Fibroblast of peridontal ligament (primary cell): ENCODE measurements at regions not wholly inside any gene's neighbourhood (a gene's known extent, or its start where the extent isn't known, plus 50 kb on each side); places are given as distances from the start of the nearest gene placed in this dataset.
"Not testable (repeated sequence)": the region's sequence is repeated elsewhere in the genome, so short reads cannot be mapped to it uniquely, and the experiment has no call there.

ENCODE experiments used
- DNase-seq: peaks from one replicate; pipeline ENCODE4 v3.0.0-alpha.2; 2010; ENCODE audit errors: extremely low read depth

DNA sequence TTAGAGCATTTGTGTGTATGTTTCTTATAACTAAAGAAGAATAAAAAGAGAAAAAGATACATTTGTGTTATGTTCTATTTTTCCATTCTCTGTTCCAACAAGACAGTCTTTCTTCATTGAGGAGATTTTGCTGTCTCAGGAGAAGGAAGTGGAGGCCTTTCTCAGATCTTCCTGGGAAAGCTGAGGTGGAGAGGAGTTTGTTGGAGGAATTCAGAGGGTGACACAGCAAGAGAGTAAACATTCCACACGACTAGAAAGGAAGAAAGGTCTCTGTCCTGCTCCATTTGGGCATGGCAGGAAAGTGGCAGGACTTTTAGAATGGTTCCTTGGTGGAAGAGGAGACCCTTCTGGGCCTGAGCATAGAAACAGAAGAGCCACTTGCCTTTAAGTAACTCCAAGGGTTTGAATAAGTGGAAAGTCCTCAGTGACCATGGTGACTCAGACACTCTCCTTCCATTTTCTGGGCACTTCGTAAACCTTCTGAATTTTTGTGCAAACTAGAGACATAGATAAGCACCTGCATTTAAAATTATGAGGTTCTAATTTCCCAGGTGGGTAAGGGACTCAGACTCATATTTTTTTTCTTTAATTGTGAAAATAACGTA is 52.3 kb upstream of the COL5A2 start:
- DNase-seq = no peak

- peak; percentile 25 for DNase-seq
Measured at GRCh38 chr2:189232759-189233406, 53.3 kb upstream of the COL5A2 start.

- DNase-seq = peak; percentile 70
Measured at GRCh38 chr2:189233527-189233926, 54.0 kb upstream of the COL5A2 start.

DNA sequence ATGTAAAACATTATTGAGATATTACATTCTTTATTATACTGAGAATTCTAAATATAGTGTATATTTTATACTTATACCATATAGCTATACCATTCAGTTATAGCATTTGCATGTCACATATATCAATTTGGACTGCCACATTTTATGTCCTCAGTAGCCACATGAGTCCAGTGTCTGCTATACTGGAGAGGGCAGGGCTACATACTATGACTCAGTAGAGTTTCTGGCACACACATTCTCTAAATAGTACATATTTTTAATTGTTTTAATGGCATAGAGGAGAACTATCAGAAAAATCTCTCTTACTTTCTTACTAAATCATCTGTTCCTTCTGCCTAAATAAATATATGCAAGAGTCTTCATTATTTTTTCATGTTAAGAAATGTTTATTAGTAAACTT is 55.4 kb upstream of the COL5A2 start:
- DNase-seq = peak; percentile 21

DNA sequence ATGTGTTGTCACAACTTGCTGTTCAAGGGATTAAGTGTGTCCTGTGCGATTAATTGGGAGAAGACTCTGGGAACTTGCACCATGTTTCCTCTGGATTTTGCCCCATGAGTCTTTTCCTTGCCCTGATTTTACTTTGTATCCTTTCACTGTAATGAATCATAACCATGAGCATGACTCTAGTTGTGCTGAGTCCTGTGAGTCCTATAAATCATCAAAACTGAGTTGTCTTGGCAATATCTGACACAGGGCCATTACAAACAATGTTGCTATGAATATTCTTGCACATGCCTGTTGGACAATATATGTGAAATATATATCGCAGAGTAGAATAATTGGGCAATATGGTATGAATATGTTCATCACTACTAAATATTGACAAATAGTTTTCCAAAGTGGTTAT is 56.5 kb upstream of the COL5A2 start:
- peak; percentile 64 for DNase-seq

DNA sequence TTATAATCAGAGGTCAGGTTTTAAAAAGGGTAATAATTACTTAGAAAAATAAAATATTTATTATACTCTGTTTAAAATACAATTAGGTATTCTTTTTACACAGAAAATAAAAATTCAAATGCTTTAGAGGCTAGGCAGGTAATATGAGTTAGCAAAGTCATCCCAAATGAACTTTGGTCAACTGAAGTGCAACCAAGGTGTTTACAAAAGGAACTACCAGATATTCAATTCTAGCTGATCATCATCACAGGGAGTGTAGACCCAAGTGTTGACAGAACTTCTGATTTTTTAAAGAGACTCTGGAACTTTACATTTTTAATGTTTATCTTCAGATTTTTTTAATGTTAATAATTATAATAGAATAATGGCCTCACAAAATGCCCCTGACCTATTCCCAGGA is 59.3 kb upstream of the COL5A2 start:
- no peak for DNase-seq

GRCh38 chr2:189243843-189244242 is 64.3 kb upstream of the COL5A2 start:
- DNase-seq = not testable (repeated sequence)

DNA sequence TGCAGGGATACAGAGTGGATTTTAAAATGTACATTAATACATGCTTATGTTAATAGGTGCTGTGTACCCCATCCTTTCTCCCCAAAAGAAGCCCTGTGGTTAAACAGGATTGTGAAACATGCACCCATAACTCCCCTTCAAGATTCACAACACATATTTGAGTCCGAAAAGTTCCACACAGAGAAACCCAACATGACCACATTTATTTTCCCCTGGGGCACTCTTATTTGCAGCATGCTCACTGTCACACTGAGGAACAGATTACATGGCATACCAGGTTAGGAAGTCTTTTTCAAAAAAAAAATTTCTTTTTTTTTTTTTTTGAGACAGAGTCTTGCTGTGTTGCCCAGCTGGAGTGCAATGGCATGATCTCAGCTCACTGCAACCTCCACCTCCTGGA is 67.7 kb upstream of the COL5A2 start:
- no peak for DNase-seq

GRCh38 chr2:189248141-189248540 is 68.6 kb upstream of the COL5A2 start:
- no peak for DNase-seq

DNA sequence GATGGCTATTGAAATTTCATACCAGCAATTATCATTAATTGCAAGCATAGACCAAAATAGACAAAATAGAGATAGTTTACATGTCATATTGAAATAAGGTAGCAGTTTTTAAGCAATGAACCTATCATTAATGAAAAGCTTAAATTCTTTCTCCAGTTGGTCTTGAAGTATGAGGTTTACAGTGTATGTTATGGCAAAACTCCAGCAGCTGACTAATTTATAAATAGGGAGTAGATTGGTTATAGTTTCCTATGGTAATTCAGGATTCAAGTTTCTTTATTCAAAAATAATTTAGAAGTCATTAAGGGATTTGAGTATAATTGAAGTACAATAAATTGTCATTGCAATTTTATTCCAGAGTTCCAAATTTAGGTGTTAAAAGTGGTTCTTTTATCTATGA is 69.6 kb upstream of the COL5A2 start:
- peak; percentile 69 for DNase-seq

- DNase-seq = no peak
Measured at GRCh38 chr2:189249901-189250300, 70.3 kb upstream of the COL5A2 start.

DNA sequence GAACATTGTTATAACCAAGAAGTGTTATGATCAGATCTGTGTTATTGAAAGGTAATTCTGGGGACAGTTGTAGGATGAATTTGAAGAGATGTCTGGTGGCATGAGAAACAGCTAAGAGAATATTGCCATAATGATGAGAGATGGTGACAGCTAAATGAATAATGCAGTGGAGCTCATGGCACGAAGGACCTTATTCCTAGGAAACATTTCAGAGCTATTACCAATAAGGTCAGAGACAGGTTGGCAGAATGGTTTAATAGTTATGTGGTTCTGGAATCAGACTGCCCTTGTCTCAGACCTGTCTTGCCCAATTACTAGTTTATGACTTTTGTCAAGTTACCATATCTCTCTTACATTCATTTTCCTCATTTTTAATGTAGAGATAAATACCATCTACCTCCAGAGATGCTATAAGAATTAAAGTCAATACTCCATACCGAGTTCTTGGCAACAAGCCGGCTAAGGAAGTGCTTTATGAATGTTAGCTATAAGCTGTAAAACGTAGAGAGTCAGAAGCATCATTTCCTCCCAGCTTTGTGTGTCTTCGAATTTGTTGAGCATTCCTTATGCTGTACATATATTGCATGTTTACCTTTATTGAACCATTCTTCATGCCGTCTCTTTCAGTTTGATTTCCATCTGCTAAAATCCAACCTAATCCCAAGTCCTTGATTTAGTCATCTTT is 73.6 kb upstream of the COL5A2 start:
- DNase-seq = no peak

DNA sequence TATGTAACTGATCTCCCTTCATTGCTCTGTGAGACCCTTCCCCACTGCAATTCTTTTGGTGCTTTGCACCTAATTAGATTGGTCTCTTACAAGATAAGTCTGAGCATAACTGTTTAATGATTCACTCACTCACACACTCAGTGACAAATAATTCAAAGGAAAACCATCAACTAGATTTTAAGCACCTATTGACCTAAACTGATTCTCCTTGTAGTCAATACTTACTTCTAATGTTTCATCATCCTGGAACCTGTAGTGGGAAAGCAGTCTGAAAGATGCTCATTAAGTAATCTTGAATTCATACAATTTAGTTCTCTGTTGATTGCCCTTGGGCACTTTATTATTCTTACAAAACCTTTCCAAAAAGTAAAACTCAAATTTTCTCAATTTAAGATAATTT is 74.3 kb upstream of the COL5A2 start:
- no peak for DNase-seq

DNA sequence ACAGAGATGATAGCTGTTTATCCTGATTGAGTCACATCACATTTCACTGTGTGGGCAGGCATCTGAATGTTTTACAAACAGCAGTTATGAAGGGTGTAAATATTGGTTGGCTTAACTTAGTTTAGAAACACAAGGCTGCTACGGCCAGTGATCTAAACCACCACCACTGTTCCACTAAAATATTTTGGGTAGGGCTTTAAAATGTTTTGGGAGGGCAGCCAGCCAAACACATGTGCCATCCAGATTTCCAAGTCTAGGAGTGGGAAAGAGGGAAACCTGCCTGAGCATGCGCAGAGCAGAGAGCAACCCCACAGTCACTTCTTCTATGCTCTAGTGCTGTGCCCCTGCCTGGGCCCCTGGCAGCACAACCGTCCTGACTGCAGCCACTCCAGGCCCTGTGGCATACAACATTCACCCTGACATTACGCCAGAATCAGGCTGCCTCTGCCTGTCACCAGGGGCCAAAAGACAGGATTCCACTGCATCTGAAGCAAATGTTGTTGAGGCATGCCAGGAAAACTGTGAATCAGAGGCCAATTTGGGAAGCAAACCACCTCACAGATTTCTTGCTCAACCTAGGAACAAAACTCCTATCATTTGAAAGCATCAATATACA is 74.8 kb upstream of the COL5A2 start:
- peak; percentile 92 for DNase-seq

- no peak for DNase-seq
Measured at GRCh38 chr2:189255711-189256110, 76.2 kb upstream of the COL5A2 start.

DNA sequence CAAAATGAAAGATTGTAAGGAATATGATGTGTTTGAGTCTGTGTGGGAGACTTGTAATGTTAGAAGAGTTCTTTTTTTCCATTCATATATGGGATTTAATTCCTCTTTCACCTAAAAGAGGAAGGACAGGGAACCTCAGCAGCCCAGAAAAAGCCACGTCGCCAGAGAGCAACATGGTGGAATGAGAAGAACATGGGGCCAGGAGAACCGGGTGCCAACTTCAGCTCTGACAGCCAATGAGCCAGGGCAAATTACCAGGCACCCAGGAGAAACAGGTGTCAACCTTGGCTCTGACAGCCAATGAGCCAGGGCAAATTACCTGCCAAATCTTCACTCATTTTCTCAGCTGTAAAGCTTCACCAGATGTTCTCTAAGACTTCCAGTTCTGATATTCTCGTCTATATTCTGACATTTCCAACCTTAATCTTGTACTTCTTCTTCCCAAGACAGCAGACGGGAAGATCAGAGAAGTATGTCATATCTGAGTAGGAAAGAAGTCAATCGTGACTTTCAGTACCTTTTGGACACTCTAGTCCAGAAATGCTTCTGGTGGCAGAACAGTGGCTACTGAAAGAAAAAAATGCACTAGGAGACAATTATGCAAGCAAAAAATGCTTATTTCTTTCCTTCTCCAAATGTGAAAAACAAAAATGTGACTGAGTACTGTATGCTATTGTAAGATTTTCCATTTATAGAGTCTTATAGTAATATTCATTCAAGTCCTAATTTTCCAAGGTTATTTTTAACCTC is 79.2 kb upstream of the COL5A2 start:
- no peak for DNase-seq

DNA sequence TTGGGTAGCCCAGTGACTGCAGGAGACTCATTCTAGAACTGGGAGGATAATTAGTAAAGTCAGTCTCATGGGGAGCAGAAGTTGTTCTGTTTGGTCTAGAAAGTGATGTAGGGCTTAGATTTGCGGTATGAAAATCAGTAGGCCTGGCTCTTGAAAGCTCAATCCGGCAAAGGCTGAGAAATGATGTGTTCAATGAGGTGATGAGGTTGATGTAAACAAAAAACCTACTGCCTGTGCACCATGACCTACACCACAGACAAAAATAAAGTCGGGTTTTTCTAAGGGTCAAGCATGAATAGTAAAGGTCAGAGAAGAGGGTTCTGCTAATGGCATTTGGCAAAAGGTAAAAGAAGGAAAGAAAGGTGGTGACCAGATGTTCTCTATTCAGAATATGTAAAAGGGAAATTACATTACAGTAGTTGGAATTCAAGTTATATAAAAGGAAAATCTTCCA is 80.8 kb upstream of the COL5A2 start:
- DNase-seq = no peak

DNA sequence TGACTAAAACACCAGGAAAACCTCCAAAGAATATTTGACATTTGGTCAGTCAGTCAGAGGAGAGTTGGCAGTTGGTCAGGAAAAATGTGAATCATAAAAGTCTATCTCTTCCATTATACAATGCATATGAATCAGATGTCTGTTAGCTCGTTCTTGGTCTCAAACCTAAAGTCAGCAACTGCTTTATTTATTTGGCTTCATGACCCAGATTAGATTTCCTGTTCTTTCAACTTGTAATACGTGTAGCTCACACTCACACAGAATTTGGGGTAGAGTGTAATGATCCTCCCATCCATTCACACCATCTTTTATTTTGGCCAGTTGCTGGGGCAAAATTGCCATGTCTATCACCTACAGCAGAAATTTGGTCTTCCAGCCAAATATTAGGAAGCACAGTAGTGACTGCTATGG is 81.9 kb upstream of the COL5A2 start:
- DNase-seq = peak; percentile 92

- no peak for DNase-seq
Measured at GRCh38 chr2:189261916-189262315, 82.4 kb upstream of the COL5A2 start.

DNA sequence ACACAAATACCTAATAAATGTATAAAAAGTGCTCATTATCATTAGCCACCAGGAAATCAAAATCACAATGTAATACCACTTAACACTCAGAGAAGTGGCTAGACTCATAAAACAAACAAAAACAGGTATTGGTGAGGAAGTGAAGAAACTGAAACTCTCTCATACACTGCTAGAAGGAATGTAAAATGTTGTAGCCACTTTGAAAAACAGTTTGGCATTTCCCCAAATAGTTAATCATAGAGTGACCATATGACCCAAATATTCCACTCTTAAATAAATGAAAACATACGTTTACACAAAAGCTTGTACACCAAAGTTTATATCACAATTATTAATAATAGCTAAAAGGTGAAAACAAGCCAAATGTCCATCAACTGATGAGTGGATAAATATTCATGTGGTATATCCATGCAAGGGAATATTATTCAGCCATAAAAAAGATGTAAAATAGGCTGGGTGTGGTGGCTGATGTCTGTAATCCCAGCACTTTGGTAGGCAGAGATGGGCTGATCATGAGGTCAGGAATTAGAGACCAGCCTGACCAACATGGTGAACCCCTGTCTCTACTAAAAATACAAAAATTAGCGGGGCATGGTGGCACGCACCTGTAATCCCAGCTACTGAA is 86.2 kb upstream of the COL5A2 start:
- DNase-seq = no peak

GRCh38 chr2:189267491-189267890 is 87.9 kb upstream of the COL5A2 start:
- no peak for DNase-seq
